ENCODE measurements at regions not wholly inside any gene's neighbourhood (a gene's known extent, or its start where the extent isn't known, plus 50 kb on each side); places are given as distances from the start of the nearest gene placed in this dataset.

DNA sequence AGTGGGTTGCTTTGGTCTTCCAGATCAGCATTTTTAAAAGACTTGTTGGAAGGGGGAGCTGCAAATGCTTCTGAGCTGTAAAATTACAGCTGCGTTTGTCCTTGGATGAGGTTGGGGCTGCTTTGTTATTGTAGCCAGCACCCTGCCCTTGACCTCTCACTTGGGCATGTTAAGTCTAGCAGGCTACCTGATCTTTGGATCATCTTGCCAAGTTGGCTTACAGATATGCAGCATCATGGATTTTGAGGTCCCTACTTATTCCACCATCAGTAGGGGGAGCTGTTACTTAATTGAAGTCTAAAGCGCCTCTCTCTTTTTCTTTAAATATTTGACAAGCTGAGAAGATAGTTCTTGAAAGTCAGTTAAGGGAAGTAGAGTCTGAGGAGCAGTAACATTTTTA, 793.0 kb downstream of the MCTP2 start:
- TF ChIP-seq CTCF (IDR thresholded peaks at IDR 0.05) (no peak), POLR2A (IDR thresholded peaks at IDR 0.05) (no peak), POLR2AphosphoS5 (IDR thresholded peaks at IDR 0.05) (no peak)
